SU-DHL-6 (cell line): ENCODE measurements at regions not wholly inside any gene's neighbourhood (a gene's known extent, or its start where the extent isn't known, plus 50 kb on each side); places are given as distances from the start of the nearest gene placed in this dataset.
"Not testable (repeated sequence)": the region's sequence is repeated elsewhere in the genome, so short reads cannot be mapped to it uniquely, and the experiment has no call there.

ENCODE experiments used
- EZH2phosphoT487 ChIP-seq: fragments of 200-600 bp; sonication (generic), shearing (Covaris generic); conservative IDR thresholded peaks from 2 replicates; pipeline ENCODE4 v1.6.1; 2018; ENCODE audit warnings: mild to moderate bottlenecking, antibody characterized with exemption, low read length, moderate library complexity, mixed read lengths
- TF ChIP-seq, protein P1 (sequence below): fragments of 200-600 bp; sonication (generic); IDR thresholded peaks from one replicate; pipeline ENCODE4 v1.5.1; 2017; ENCODE audit warnings: antibody characterized with exemption, mild to moderate bottlenecking, low read length, moderate library complexity; ENCODE audit not compliant: insufficient read depth, poor library complexity, severe bottlenecking

DNA sequence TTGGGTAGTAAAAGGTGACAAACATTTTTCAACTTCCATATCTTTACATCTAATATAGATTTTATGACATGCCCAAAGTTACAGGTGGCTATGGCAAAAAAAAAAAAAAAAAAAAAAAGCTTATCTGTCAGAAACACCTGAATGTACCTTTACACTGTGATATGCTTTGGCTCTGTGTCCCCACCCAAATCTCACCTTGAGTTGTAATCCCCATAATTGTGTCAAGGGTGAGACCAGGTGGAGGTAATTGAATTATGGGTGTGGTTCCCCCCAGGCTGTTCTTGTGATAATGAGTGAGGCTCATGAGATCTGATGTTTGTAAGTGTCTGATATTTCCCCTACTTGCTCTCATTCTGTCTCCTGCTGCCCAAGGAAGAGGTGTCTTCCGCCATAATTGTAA, 139.6 kb upstream of the LRRC61 start:
- TF ChIP-seq, protein P1, sequence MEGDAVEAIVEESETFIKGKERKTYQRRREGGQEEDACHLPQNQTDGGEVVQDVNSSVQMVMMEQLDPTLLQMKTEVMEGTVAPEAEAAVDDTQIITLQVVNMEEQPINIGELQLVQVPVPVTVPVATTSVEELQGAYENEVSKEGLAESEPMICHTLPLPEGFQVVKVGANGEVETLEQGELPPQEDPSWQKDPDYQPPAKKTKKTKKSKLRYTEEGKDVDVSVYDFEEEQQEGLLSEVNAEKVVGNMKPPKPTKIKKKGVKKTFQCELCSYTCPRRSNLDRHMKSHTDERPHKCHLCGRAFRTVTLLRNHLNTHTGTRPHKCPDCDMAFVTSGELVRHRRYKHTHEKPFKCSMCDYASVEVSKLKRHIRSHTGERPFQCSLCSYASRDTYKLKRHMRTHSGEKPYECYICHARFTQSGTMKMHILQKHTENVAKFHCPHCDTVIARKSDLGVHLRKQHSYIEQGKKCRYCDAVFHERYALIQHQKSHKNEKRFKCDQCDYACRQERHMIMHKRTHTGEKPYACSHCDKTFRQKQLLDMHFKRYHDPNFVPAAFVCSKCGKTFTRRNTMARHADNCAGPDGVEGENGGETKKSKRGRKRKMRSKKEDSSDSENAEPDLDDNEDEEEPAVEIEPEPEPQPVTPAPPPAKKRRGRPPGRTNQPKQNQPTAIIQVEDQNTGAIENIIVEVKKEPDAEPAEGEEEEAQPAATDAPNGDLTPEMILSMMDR: not testable (repeated sequence)
- not testable (repeated sequence) for TF ChIP-seq EZH2phosphoT487
